ENCODE measurements at regions not wholly inside any gene's neighbourhood (a gene's known extent, or its start where the extent isn't known, plus 50 kb on each side); places are given as distances from the start of the nearest gene placed in this dataset.
"Not testable (repeated sequence)": the region's sequence is repeated elsewhere in the genome, so short reads cannot be mapped to it uniquely, and the experiment has no call there.

DNA sequence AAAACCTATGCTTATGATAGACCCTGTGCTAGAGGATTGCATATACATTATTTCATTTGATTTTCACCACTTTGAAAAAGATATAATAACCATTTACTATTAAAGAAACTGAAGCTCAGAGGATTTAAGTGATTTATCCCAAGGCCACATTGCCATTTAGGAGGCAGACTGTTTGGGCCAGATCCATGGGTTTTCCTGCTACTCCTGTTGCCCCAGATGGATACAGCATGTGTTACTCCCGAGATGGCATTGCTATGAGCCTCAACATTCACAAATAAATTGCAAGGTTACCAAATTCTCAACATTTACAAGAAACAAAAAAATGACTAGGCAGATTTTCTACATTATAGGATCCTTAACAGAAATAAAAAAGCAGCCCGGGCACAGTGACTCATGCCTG lies 322.1 kb upstream of the SOX9 start:
- Histone ChIP-seq H3K36me3 (no peaks in the 10 kb centered on the region), H3K4me3 (no peak overlapping the region), H3K9me3 (no peaks in the 10 kb centered on the region), H3K4me1 (no peaks in the 10 kb centered on the region), H3K27me3 (no peaks in the 10 kb centered on the region), H3K27ac (no peak overlapping the region)
- DNase-seq (ENCODE audit: low spot score): no peak
- TF ChIP-seq, protein P1, sequence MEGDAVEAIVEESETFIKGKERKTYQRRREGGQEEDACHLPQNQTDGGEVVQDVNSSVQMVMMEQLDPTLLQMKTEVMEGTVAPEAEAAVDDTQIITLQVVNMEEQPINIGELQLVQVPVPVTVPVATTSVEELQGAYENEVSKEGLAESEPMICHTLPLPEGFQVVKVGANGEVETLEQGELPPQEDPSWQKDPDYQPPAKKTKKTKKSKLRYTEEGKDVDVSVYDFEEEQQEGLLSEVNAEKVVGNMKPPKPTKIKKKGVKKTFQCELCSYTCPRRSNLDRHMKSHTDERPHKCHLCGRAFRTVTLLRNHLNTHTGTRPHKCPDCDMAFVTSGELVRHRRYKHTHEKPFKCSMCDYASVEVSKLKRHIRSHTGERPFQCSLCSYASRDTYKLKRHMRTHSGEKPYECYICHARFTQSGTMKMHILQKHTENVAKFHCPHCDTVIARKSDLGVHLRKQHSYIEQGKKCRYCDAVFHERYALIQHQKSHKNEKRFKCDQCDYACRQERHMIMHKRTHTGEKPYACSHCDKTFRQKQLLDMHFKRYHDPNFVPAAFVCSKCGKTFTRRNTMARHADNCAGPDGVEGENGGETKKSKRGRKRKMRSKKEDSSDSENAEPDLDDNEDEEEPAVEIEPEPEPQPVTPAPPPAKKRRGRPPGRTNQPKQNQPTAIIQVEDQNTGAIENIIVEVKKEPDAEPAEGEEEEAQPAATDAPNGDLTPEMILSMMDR (IDR thresholded peaks at IDR 0.05): no peak

DNA sequence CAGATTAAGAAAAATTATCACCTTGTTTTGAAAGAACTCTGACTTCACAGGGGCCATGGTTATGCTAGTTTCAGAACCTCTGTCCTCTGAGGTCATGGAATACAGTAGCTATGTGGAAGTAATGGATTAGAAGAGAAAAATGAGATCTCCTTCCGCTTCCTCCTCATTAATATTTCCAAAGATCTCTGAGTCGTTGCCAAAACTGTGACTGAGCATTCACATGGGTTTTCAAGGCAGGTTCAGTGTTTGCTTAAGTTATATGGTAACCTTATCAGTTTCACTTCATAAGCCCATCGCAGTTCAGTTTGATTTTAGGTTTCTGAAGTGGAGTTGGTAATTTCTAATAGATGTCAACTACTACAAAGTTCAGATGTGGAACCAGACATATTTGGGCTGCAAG lies 321.2 kb upstream of the SOX9 start:
- Histone ChIP-seq H3K27ac (no peak overlapping the region), H3K4me1 (no peaks in the 10 kb centered on the region), H3K4me3 (no peak overlapping the region), H3K9me3 (no peaks in the 10 kb centered on the region), H3K27me3 (no peaks in the 10 kb centered on the region), H3K36me3 (no peaks in the 10 kb centered on the region)
- DNase-seq (ENCODE audit: low spot score): no peak
- TF ChIP-seq, protein P1 (IDR thresholded peaks at IDR 0.05): no peak

DNA sequence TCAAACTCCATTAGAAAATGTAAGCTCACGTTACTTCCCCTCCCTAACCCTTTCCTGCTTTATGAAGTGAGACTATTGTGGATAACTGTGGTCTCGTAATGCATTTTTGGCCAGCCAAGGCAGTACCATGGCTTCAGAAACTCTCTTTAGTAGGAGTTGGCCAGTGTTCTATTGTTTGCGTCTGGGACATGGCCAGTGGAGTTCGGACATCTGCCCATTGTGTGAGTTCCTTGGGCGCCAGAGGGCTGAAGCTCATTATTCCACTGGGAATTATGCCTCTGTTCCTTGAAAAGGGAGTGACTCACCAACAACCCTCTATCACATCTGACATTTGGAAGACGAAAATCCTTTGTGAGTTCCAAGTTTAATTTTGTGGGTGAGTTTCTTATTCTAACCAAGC lies 319.5 kb upstream of the SOX9 start:
- no peak for DNase-seq (ENCODE audit: low spot score)
- no peaks in the 10 kb centered on the region for H3K4me1 ChIP-seq
- H3K27me3 ChIP-seq: no peaks in the 10 kb centered on the region
- no peak overlapping the region for H3K27ac ChIP-seq
- H3K9me3 ChIP-seq: no peaks in the 10 kb centered on the region
- H3K4me3 ChIP-seq: no peak overlapping the region
- H3K36me3 ChIP-seq: no peaks in the 10 kb centered on the region
- TF ChIP-seq, protein P1 (IDR thresholded peaks at IDR 0.05): no peak

DNA sequence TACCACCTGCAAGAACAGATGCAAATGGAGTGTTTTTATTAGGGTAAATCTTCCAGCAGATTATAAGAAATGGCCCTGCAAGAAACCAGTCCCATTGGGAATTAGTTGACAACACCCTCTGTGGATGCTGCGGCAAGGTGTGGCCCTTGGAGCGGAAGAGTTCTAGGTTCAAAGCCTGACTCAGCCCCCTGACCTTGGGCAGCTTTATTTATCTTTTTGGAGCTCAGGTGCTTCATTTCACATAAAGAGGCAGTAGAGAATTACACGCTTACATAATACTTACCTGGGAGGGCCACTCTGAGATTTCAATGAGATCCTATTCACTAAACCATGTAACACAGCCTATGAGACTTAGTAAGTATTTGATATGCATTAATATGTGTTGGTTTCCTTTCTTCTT lies 318.2 kb upstream of the SOX9 start:
- H3K27me3 ChIP-seq: no peaks in the 10 kb centered on the region
- no peaks in the 10 kb centered on the region for H3K9me3 ChIP-seq
- H3K4me3 ChIP-seq: no peak overlapping the region
- no peaks in the 10 kb centered on the region for H3K4me1 ChIP-seq
- H3K27ac ChIP-seq: no peak overlapping the region
- TF ChIP-seq, protein P1 (IDR thresholded peaks at IDR 0.05): no peak
- DNase-seq (ENCODE audit: low spot score): no peak
- H3K36me3 ChIP-seq: no peaks in the 10 kb centered on the region

DNA sequence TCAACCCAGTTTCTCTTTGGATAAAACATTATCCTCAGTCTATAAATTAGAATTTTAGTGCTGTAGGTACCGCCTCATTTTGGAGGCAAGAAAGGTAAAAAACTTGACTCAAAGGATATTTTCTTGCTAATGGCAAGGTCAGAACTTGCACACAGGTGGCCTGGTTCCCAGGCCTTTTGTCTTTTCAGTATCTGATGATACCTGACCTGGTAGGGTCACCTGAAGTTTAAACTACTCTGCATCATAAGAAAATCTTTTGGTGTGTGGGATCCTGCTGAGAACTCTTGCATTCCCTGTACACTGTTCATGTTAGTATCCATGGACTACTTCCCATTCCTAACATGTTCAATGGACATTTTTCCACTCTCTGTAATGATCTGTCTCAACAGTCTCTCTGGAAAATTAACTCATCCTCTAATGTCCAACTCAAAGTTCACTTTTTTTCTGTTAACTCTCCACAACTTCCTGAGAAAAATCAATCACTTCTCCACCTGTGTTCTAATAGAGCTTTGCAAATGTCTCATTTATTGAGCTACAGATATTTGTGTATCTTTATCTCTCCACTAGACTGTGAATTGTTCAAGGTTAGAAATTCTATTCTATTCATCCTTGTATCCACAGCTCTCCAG lies 317.1 kb upstream of the SOX9 start:
- Histone ChIP-seq H3K4me3 (no peak overlapping the region), H3K4me1 (no peaks in the 10 kb centered on the region), H3K27ac (no peak overlapping the region), H3K9me3 (no peaks in the 10 kb centered on the region), H3K27me3 (no peaks in the 10 kb centered on the region), H3K36me3 (no peaks in the 10 kb centered on the region)
- DNase-seq (ENCODE audit: low spot score): no peak
- TF ChIP-seq, protein P1 (IDR thresholded peaks at IDR 0.05): no peak

- DNase-seq (ENCODE audit: low spot score): no peak
- Histone ChIP-seq H3K27me3 (no peaks in the 10 kb centered on the region), H3K4me3 (no peak overlapping the region), H3K4me1 (no peaks in the 10 kb centered on the region), H3K27ac (no peak overlapping the region), H3K36me3 (no peaks in the 10 kb centered on the region), H3K9me3 (no peaks in the 10 kb centered on the region)
- TF ChIP-seq, protein P1 (IDR thresholded peaks at IDR 0.05): no peak
Observed at GRCh38 chr17:71809537-71809936, 311.3 kb upstream of the SOX9 start.

DNA sequence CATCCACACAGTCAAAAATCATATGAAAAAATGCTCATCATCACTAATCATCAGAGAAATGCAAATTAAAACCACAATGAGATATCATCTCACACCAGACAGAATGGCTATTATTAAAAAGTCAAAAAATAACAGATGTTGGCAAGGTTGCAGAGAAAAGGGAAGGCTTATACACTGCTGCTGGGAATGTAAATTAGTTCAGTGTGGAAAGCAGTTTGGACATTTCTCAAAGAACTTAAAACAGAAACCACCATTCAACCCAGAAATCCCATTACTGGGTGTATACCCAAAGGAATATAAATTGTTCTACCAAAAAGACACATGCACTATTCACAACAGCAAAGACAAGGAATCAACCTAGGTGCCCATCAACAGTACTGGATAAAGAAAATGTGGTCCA lies 307.0 kb upstream of the SOX9 start:
- not testable (repeated sequence) for H3K4me3 ChIP-seq; H3K27me3 ChIP-seq; H3K36me3 ChIP-seq; DNase-seq (ENCODE audit: low spot score); H3K9me3 ChIP-seq; H3K4me1 ChIP-seq; H3K27ac ChIP-seq
